ENCODE measurements at regions not wholly inside any gene's neighbourhood (a gene's known extent, or its start where the extent isn't known, plus 50 kb on each side); places are given as distances from the start of the nearest gene placed in this dataset.

GRCh38 chr2:120809609-120810440 lies 74.2 kb downstream of the GLI2 start:
- no peak for FAIRE-seq

GRCh38 chr2:120810639-120811038 lies 75.0 kb downstream of the GLI2 start:
- no peak for FAIRE-seq

GRCh38 chr2:120812866-120813265 lies 77.2 kb downstream of the GLI2 start:
- no peak for FAIRE-seq

DNA sequence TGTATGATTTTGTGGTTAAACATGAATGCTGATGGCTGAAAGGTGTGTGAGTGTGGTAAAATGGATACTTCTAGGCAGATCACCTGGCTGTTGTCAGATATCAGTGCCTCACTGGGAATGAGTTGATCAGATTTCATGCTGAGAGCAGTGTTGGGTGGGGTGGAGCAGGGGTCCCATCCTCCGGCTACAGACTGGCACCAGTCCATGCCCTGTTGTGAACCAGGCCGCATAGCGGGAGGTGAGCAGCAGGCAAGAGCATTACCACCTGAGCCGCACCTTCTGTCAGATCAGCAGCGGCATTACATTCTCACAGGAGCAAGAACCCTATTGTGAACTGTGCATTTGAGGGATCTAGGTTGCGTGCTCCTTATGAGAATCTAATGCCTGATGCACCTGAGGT lies 78.7 kb downstream of the GLI2 start:
- no peak for FAIRE-seq

GRCh38 chr2:120815292-120815691 lies 79.6 kb downstream of the GLI2 start:
- FAIRE-seq: no peak

GRCh38 chr2:120817136-120817955 lies 81.7 kb downstream of the GLI2 start:
- no peak for FAIRE-seq

GRCh38 chr2:120817956-120818325 lies 82.3 kb downstream of the GLI2 start:
- FAIRE-seq: no peak

- no peak for FAIRE-seq
Measured at GRCh38 chr2:120818441-120818920, 82.8 kb downstream of the GLI2 start.

DNA sequence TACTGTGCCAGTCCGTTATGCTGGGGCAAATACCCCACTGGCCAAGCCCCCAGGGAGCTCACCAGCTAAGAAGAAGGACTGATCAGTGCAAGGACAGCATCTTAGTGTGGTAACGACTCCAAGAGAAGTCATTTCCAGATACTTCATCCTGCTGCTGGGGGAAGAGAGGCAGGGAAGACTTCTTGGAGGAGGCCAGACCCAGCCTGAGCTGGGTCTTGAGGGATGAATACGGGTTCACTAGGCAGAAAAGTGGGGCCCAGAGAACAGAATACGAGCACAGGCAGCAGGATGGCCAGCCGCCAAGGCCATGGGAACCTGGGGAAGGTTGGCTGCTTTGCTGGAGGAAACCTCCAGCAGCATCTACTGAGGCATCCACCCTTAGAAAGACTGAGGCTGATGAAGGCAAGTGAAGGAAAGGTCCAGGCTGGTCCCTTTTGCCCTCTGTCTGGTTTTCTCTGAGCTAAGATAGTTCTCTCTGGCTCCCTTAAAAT lies 84.1 kb downstream of the GLI2 start:
- FAIRE-seq: no peak

- no peak for FAIRE-seq
Measured at GRCh38 chr2:120820263-120820952, 84.7 kb downstream of the GLI2 start.

DNA sequence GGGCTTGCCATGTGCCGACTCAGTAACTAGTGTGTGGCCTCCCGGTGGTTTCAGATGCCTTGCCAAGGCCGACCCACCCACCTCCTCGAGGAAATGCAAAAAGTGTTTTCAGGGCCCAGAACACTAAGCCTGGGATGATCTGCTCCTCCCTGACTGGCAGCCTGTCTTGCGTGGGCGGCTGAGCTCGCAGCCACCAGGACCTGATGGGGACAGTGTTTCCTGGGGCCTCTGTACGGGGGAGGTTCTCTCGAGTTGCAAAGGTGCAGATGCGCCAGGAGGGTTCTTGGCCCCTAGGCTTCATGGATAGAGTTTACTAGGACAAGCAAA lies 85.2 kb downstream of the GLI2 start:
- no peak for FAIRE-seq

DNA sequence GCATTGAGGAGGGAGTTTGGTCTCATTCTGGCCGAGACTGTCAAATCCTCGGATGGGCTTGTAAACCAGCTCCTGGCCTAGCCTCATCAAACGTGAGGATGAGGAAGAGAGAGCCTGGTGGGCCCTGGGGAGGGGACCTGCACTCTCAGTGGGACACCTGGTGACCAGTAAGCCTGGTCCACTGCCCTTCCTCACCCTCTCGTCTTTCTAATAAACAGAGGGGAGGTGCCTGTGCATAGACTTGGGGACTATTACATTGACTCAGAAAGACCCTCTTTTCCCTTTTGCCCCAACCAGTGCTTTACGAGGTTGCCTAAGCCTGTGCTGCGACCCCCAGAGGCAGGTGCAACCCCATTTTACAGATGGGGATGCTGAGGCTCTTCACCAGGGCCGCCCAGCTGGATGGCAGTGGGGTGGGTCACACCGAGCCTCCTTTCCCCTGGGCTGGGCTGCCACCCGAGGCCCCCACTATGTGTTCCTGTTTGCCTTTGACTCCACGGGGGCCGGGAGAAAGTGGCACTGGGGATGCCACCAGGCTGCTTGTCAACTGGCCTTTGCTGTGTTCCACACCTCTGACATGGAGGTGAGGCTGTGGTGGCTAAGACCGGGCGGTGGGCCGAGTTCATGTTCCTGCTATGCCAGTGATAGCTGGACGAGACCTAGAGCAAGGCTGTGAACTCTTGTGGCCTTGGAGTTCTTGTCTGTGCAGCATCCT lies 85.9 kb downstream of the GLI2 start:
- FAIRE-seq: no peak

- no peak for FAIRE-seq
Measured at GRCh38 chr2:120822933-120823332, 87.3 kb downstream of the GLI2 start.

GRCh38 chr2:120823551-120823950 lies 87.9 kb downstream of the GLI2 start:
- no peak for FAIRE-seq

DNA sequence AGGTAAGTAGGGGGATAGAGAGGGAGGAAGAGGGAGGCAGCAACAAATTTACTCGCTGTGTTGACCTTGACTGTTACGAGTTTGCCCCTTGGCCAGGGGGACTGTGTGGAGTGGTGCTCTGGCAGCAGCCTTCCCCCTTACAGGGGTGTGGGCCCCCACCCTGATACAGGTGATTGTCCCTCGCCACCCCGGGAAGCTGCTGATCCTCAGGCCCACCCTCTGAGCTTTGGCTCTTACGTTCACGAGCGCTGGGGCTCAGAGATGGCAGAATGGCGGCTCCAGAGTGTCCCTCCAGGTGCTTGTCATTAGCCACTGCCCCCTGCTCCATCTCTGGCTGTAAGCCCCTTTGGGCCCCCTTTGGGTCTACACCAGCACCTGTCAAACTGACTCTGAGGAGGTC lies 88.6 kb downstream of the GLI2 start:
- FAIRE-seq: no peak

- no peak for FAIRE-seq
Measured at GRCh38 chr2:120825370-120826259, 89.9 kb downstream of the GLI2 start.

GRCh38 chr2:120826260-120826648 lies 90.6 kb downstream of the GLI2 start:
- FAIRE-seq: no peak

DNA sequence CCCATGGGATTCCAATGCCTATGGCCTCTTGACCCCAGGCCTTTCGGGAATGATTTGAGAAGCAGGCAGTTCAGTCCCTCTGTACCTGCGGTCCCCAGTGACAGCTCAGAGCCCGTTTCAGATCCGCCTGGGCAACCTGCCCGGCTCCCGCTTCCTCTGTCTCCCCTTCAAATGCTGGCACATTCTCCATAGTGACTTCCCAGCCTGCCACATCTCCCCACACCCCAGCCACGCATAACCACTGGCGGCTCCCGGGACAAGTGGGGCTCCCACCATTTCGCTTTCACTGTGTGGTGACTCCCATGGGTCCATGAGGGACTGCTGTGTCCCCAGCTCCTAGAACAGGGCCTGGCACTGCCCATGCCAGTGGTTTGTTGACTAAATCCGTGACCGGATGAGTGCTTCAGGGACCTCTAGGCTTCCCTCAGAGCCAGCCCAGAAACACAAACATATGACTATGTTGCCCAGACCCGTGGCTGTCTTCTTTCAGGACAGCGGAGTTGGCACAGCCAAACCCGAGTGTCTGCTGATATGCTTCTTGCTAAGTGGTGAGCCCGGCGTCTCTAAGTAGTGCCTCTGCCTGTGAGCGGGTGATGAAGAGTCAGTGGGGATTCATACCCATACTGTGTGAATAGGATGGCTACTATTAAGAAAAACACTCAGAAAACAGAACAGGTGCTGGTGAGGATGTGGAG lies 91.2 kb downstream of the GLI2 start:
- FAIRE-seq: no peak

GRCh38 chr2:120828066-120828465 lies 92.4 kb downstream of the GLI2 start:
- no peak for FAIRE-seq

DNA sequence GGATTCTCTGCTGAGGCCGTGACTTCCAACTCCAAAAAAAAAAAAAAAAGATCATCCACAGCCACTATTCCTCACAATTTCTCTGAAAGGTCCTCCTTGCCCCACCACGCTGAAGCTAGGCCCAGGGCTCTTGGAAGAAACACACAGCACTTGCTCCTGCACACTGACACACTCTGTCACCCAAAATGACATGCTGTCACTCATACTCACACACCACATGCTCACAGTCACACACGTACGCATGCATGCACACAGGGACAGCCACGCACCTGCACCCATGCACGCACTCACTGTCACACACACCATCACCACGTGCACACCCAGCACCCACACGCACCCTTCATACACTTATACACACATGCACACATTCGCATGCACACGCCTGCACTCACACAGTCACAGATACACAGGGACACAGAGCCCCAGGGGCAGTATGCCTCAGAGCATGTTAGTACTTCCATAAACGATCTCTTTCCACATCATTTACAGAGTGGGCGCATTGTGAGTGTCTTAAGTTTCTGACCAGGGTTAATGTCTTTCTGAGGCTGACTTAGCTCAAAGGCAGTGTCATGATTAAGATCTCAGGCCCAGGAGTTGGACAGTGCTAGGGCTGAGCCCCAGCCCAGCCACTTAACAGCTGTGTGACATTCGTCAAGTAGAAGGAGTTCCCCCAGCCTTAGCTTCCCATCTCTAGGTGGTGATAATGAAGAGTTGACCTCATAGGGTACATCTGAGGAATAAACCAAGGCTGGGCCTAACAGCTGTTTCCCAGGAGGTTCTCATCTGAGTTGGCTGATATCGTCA lies 93.4 kb downstream of the GLI2 start:
- no peak for FAIRE-seq

All from G401.6 (cell line).